Panc1 (cell line): ENCODE measurements at regions not wholly inside any gene's neighbourhood (a gene's known extent, or its start where the extent isn't known, plus 50 kb on each side); places are given as distances from the start of the nearest gene placed in this dataset.

Source experiments
- ATAC-seq: fragments of 200-7000 bp; cut with Tn5 transposase; 2 replicates; pipeline ENCODE4 v1.9.1; 2020; ENCODE audit warnings: mild to moderate bottlenecking, moderate library complexity
- BruUV-seq: library from RNA; stranded (reverse); fragments of 400-500 nt; replicated peaks from 2 replicates; lab custom pipeline; 2021; lab: Mats Ljungman, UMichigan
- CTCF ChIA-PET: fragments of 300-600 bp; sonication (Branson Sonifier 250); formaldehyde crosslinking; loops from one replicate; lab custom pipeline; 2022; ENCODE audit warnings: antibody characterized with exemption; lab: Charles Lee
- POLR2A ChIA-PET: fragments of 300-600 bp; sonication (Branson Sonifier 250); formaldehyde crosslinking; loops from one replicate; lab custom pipeline; 2022; ENCODE audit warnings: antibody characterized with exemption; lab: Charles Lee
- DNase-seq: peaks from one replicate; pipeline ENCODE4 v3.0.0-alpha.2; 2010; ENCODE audit warnings: low read depth, low spot score
- H3K27ac ChIP-seq: 2 replicates; pipeline ENCODE4 v1.5.1; 2011; ENCODE audit warnings: mild to moderate bottlenecking, low read length, inconsistent platforms
- H3K27me3 ChIP-seq: fragments of 200-500 bp; sonication (Bioruptor generic); 2 replicates; pipeline ENCODE4 v1.6.0; 2014; ENCODE audit warnings: low read length, inconsistent platforms; ENCODE audit not compliant: control insufficient read depth, insufficient read depth
- H3K36me3 ChIP-seq: fragments of 200-500 bp; sonication (Bioruptor generic); 2 replicates; pipeline ENCODE4 v1.5.1; 2014; ENCODE audit warnings: inconsistent platforms, mild to moderate bottlenecking, low read length, moderate library complexity; ENCODE audit not compliant: control insufficient read depth, insufficient read depth
- H3K4me1 ChIP-seq: 2 replicates; pipeline ENCODE4 v1.5.1; 2011; ENCODE audit warnings: inconsistent platforms, mild to moderate bottlenecking, low read length, moderate library complexity; ENCODE audit not compliant: control insufficient read depth, insufficient read depth
- H3K4me3 ChIP-seq, 2 experiments: 2 replicates each; pipeline ENCODE4 v1.5.1; 2011 to 2012; ENCODE audit warnings: low read depth in 2 of 2, low read length in 2 of 2, mild to moderate bottlenecking in 2 of 2, inconsistent platforms in 1 of 2, moderate library complexity in 1 of 2
- H3K9me3 ChIP-seq: fragments of 200-500 bp; sonication (Bioruptor generic); 2 replicates; pipeline ENCODE4 v1.5.1; 2014; ENCODE audit warnings: low read depth, mild to moderate bottlenecking, inconsistent platforms, low read length, moderate library complexity; ENCODE audit not compliant: control insufficient read depth, insufficient read depth
- CTCF ChIP-seq: fragments of 450-650 bp; IDR thresholded peaks from 2 replicates; pipeline ENCODE4 v1.5.1; 2017; ENCODE audit warnings: mild to moderate bottlenecking
- POLR2AphosphoS5 ChIP-seq: IDR thresholded peaks from 2 replicates; pipeline ENCODE4 v1.6.1; 2012; ENCODE audit warnings: mild to moderate bottlenecking, low read depth, low read length, moderate library complexity
- REST ChIP-seq, 2 experiments: IDR thresholded peaks; 2 replicates each; pipeline ENCODE4 v1.6.1; 2011 to 2012; ENCODE audit warnings: low read depth in 2 of 2, control low read depth in 1 of 2, low read length in 1 of 2, mild to moderate bottlenecking in 1 of 2, moderate library complexity in 1 of 2; ENCODE audit not compliant: insufficient read depth in 1 of 2
- SIN3A ChIP-seq: IDR thresholded peaks from 2 replicates; pipeline ENCODE4 v1.6.1; 2012; ENCODE audit warnings: low read depth, mild to moderate bottlenecking, low read length, moderate library complexity, borderline replicate concordance; ENCODE audit not compliant: insufficient read depth
- TCF7L2 ChIP-seq: IDR thresholded peaks from 2 replicates; pipeline ENCODE4 v1.6.1; 2011; ENCODE audit warnings: mild to moderate bottlenecking, low read depth, low read length, inconsistent platforms
- in situ Hi-C: cut with HindIII; loops from 2 replicates; pipeline ENCODE4 v1.10.0; 2016; ENCODE audit warnings: low sequenced_read_pairs, low pct_unique_long_range_greater_than_20kb
- intact Hi-C: fragments of 100-400 bp; cut with micrococcal nuclease; formaldehyde crosslinking; loops from one replicate; pipeline ENCODE4 v1.10.0; 2022; ENCODE audit not compliant: unreplicated experiment

DNA sequence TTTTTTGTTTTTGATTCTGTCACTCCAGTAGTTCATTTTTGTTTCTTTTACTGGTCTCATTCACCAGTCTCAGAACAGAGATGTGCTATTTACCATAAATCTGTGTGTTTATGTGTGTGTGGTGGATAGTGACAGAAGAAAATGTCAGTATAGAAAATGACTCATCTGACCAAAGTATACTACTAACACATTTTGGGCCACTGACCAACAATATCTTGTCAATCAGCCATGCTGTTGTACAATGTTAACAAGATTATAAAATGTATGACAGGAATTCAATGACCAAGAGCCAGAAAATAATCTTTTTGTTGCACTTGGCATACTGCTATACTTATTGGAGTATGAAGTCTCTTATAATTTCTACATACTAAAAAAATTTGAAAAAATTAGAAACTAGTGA, 1081.4 kb upstream of the NRXN1 start:
- CTCF ChIA-PET, result no interaction called here
- POLR2A ChIA-PET, result no interaction called here

GRCh38 chr2:52112141-52112540, 1080.2 kb upstream of the NRXN1 start:
- in situ Hi-C loops, result no loop called here
- ATAC-seq (no peak), DNase-seq (no peak)
- ChIA-PET CTCF (no interaction called here), POLR2A (no interaction called here)
- Histone ChIP-seq H3K27ac (no peak overlapping the region), H3K27me3 (no peaks in the 10 kb centered on the region), H3K9me3 (no peaks in the 10 kb centered on the region), H3K4me1 (no peaks in the 10 kb centered on the region), H3K36me3 (no peaks in the 10 kb centered on the region), H3K4me3 (no peak overlapping the region)
- TF ChIP-seq POLR2AphosphoS5 (no peak), REST (IDR thresholded peaks at IDR 0.05; ENCODE audit: insufficient read depth in 1 of 2, low read depth in 2 of 2, low read length in 1 of 2) (no peak), SIN3A (no peak)
- no TSS peak for BruUV-seq
- intact Hi-C loops, result no loop called here

More for the DNA sequence above, 1081.4 kb upstream of the NRXN1 start:
- intact Hi-C loops (no loop called here), in situ Hi-C loops (no loop called here)
- Histone ChIP-seq H3K4me1 (no peaks in the 10 kb centered on the region), H3K9me3 (no peaks in the 10 kb centered on the region), H3K27ac (no peak overlapping the region), H3K4me3 (no peak overlapping the region), H3K36me3 (no peaks in the 10 kb centered on the region), H3K27me3 (no peaks in the 10 kb centered on the region)
- no peak for TF ChIP-seq REST (IDR thresholded peaks at IDR 0.05; ENCODE audit: insufficient read depth in 1 of 2, low read depth in 2 of 2, low read length in 1 of 2)
- no peak for TF ChIP-seq SIN3A
- TF ChIP-seq TCF7L2, result no peak
- TF ChIP-seq POLR2AphosphoS5, result no peak
- TF ChIP-seq CTCF, result no peak
- ATAC-seq, result no peak
- BruUV-seq, result no TSS peak
- DNase-seq, result no peak
